Activated CD4-positive, alpha-beta T cell treated with anti-CD3 and anti-CD28 coated beads for 4 hours (primary cell): ENCODE measurements at regions not wholly inside any gene's neighbourhood (a gene's known extent, or its start where the extent isn't known, plus 50 kb on each side); places are given as distances from the start of the nearest gene placed in this dataset.

ENCODE experiments used
- DNase-seq, 2 donors: peaks; one replicate each; pipeline ENCODE4 v3.0.0-alpha.2; 2020

DNA sequence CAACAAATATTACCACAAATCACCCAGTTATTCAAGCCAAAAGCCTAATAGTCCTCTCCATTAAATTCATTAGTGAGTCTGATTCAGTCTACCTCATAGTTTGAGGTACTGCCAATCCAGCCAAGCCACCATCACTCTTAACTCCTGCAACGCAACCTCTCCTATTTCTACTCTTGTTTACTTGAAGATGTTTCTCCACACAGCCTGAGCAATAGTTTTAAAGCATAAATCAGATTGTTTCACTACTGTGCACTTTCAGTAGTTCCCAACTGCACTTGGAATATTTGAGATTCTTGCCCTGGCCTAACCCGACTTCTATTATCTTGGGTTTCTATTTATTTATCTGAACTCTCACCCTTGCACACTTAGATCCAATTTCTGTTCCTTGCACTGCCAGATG, 85.5 kb downstream of the YIPF5 start:
- DNase-seq = no peak

DNA sequence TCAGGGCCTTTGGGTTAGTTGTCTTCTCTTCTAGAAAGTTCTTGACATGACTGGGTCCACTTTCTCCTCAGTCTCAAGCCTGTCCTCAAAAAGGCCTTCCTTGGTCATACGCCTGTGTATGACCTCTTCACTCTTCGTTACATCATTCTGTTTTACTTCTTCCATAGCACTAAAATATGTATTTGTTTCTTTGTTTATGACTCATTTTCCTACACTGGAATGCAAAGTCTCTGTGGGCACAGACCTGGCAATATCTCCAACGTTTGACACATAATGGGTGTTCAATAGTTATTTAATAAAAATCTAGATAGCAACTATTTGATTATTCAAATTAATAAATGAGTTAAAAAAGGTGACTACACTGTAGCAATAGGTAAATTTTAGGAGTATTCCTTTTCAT, 85.1 kb downstream of the YIPF5 start:
- no peak for DNase-seq

DNA sequence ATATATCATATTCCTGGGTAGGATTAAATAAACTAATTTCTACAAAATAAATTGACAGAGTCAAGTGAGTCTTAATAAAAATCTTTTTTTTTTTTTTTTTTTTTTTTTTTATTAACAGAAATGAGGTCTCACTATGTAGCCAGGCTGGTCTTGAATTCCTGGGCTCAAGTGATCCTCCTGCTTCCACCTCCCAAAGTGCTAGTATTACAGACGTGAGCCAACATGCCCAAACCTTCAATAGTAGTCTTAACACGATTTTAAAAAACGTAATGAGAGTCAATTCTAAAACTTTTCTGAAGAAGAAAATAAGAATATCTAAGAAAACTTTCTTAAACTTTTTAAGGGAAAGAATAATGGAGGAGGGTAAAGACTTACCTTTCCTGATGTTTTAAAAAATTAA, 84.2 kb downstream of the YIPF5 start:
- no peak for DNase-seq

DNA sequence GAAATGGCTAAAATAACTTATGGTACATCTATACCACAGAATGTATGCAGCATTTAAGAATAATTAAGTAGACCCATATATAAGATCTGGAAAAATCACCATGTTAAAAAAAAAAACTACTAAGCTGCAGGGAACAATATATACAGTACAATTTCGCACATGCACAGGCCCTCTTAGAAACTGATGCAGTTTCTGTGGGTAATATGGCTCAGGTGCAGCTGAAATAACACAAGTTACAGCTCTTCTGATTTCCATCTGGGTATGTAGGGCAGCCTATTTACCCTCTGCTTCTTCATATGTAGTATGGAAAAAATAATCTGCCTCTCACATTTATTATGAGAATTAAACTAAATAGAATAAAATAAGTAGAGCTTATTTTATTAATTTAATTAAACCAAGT, 82.9 kb downstream of the YIPF5 start:
- no peak for DNase-seq

DNA sequence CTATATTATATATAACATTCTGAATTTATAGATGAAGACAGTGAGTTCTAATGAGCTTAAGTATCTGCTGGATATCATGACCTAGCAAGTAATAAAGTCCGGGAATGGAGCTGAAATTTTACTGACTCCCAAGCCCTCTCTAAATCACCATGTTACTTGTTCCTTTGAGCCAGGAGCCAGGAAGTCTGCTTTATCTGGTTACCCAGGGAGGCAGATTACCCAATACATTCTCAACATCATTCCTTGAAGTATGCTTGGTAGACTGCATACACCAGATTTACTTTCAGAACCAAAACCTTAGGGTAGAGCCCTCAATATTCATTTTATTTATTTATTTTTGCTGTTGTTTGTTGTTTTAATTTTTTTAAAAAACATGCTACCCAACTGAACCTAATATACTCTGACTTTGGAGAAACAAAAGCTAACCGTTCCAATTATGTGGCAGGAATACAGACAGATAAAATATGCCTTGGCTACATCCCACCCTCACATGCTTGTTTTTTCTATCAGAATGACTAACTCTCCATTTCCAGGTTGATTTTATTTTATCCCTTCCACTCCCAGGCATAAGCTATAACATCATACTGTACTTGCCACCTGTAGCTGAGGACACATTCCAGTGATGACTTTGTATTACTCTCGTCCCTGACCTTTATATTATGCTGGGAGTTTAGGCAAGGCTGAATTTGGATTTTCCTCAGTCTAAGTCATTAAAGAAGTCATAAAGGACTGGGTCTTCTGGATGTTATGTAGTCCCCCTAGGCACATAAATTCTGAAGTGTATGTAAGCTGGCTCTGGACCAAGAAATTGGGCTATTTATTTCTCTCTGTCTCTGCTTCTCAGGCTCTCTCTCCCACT, 82.0 kb downstream of the YIPF5 start:
- no peak for DNase-seq

DNA sequence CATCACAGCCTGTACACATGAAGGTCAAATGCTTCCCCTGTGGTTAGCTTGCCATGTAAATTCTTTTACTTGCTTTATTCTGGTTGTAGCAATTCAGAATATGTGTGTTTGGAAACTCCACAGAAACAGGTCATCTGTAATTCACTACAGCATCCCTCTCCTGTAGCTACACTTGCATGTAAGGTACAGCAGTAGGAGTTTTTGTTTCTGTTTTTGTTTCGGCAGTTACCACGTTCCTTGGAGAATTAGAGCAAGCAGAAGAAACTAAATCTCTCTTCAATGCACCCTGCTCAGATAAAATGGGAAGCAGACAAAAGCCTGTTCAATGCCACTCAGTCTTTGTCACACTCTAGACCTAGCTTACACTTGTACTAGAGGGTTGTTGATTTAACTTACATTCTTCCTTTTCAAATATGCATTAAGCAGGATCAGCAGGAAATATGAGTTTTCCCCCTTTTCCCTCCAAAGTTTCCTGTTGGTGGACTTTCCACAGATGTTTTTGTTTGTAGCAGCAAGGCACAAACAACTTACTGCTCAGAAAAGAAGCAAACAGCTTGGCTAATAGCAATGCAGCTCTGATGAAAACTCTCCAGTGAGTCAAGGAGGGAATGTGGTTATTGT, 80.9 kb downstream of the YIPF5 start:
- DNase-seq = no peak

DNA sequence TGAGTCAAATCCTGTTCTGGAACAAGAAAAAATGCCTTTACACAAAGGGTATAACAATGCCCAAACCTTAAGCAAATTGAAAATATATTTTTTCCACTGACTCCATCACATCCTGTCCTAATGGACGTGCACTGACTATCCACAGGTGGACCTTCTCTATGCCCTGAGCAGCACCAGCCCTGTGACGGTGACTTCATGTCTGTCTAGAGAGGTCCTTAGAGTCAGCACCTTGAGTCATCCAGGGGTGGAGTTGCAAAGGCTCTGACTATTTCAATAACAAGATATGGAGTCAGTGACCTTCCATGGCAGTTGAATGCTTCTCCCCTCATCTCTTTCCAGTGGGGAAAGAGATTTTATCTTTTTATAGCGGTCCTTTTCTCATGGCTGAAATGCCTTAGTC, 78.0 kb downstream of the YIPF5 start:
- DNase-seq = no peak

DNA sequence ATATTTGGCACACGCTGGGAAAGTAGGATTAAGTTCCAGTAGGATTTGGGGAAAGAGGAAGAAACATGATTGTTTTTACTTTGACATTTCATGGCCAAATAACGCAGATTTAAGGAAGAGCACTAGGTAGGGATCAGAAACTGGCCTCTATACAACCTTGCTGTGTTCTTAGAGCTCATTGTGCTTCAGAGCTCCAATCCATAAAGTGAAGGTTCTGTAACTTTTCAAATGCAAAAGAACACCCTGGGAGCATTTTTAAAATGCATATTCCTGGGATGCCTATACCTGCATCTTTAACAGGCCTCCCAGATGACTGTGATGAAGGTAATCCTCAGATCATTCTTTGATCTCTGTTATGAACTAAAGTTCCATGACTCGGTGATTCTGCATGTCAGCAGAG, 77.1 kb downstream of the YIPF5 start:
- DNase-seq = no peak

DNA sequence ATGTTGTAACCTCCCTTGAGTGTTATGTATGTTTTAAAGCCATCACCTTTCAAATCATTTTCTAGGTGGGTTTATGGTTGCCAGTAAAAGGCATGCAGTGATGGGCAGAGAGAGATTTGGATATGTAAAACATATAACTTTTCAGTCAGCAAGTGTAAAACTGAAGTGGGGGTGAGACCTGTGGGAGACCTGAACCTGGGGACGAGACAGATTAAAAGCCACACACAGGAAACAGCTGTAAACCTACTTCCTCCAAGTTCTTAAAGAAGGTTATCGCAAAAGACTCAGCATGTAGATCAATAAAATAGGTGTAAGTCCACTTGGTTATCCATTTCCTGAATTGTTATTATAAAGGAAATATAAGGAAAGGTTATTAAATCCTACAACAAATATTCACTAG, 76.6 kb downstream of the YIPF5 start:
- DNase-seq = no peak

GRCh38 chr5:144100702-144101101, 69.8 kb downstream of the YIPF5 start:
- DNase-seq = no peak

- no peak for DNase-seq
Observed at GRCh38 chr5:144101616-144102015, 68.8 kb downstream of the YIPF5 start.

DNA sequence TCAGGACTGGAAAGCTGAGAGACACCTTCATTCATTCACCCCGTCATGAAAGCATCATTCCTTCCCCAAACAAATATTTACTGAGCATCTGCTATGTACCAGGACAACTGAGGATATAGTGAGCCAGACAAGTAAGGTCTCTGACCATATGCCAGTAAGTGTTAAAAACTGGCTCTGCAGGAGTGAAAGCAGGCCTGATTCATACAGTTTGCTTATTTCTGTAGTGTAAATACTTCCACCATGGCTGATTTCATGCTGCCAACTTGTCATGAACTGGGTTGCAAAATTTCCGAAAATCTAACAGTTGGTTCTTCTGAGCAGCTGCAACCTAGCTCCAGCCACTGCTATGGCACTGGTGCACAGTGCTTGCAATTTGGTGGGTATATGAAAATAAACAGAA, 68.1 kb downstream of the YIPF5 start:
- no peak for DNase-seq

GRCh38 chr5:144102979-144103378, 67.5 kb downstream of the YIPF5 start:
- DNase-seq = no peak

DNA sequence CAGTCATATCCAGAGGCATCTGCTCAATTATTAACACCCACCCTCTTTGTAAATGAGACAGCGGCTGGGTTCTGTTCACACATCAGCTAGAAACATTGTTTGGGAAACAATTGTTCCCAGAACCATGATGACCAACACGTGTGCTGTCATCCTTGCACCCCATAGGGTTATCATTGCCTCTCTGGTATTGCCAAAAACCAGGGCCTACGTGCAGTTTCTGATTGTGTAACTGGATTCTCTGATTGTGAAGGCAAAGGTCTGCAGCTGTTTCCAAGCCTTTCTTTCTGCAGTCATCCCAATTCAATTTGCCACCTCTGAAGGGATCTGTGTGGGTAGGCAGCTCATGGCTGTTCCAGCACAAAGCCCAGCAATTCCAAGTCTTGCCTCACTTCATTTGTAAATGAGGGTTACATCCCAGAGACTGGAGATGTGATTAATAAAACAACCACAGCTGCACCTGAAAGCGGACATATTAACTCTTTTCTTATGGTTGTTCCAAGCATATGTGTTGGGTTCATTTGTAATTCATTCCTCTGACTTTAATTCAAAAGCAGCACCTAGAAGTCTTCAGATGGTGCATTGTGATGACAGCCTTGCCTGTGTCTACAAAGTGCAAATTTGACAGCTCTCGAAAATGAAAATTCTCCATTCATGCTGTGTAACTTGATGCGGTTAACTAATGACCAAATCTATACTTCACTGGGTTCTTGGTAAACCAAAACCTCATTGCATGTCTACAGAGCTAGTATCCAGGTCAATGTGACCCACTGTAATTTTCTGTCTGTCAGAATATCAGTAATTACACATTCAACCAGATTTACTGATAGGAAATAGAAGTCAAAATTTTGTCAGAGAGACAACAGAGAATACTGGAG, 66.6 kb downstream of the YIPF5 start:
- no peak for DNase-seq

DNA sequence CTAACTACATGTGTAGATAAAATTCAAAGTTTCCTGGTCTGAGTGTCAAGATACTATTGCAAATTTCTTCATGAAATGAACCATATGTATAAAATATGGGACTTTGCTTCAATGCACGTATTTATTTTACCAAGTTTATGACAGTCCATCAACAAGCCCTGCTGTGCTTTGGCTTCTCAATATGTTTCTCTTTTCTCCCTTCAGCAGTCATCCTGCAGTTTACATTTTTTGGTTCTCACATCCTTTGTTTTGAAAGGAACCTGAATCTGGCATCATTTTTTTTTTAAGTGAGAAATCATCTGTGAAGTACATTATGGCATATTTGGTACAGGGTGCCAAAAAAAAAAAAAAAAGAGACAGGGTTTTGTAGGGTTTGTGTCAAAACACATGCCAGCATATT, 65.1 kb downstream of the YIPF5 start:
- no peak for DNase-seq

- DNase-seq = no peak
Observed at GRCh38 chr5:144108131-144108530, 62.3 kb downstream of the YIPF5 start.
